Upper lobe of left lung (tissue), 4 donors: ENCODE measurements at regions not wholly inside any gene's neighbourhood (a gene's known extent, or its start where the extent isn't known, plus 50 kb on each side); places are given as distances from the start of the nearest gene placed in this dataset.
"Not testable (repeated sequence)": the region's sequence is repeated elsewhere in the genome, so short reads cannot be mapped to it uniquely, and the experiment has no call there.

ENCODE experiments used
- CTCF ChIP-seq, 6 experiments: fragments of 450-650 bp in 4 of 6; fragments of 200-600 bp in 2 of 6; sonication (generic) in 2 of 6; IDR thresholded peaks; one replicate each; pipeline ENCODE4 v1.5.1; 2016 to 2019; ENCODE audit warnings: antibody characterized with exemption in 6 of 6
- POLR2AphosphoS5 ChIP-seq, 2 donors: sonication (generic); formaldehyde crosslinking; IDR thresholded peaks; one replicate each; pipeline ENCODE4 v1.5.1; 2017; ENCODE audit warnings: antibody characterized with exemption in 2 of 2

GRCh38 chr2:150059676-150060075 is 427.8 kb downstream of the RND3 start:
- not testable (repeated sequence) for TF ChIP-seq POLR2AphosphoS5, CTCF (IDR thresholded peaks at IDR 0.05)
